CD4-positive, alpha-beta memory T cell (primary cell): ENCODE measurements at regions not wholly inside any gene's neighbourhood (a gene's known extent, or its start where the extent isn't known, plus 50 kb on each side); places are given as distances from the start of the nearest gene placed in this dataset.

Source experiments
- CTCF ChIA-PET: fragments of 350-600 bp; sonication (Branson Sonifier 250); formaldehyde crosslinking; loops from one replicate; lab custom pipeline; 2021; ENCODE audit warnings: inconsistent platforms; ENCODE audit not compliant: partially characterized antibody; lab: Charles Lee
- POLR2A ChIA-PET: fragments of 350-600 bp; sonication (Branson Sonifier 250); formaldehyde crosslinking; loops from one replicate; lab custom pipeline; 2021; ENCODE audit not compliant: partially characterized antibody; lab: Charles Lee
- DNase-seq, 5 donors: peaks; one replicate each; pipeline versions ENCODE4 v3.0.0 to v3.0.0-alpha.2; 2020 to 2022; ENCODE audit warnings: mixed read lengths in 1 of 5
- H3K27ac ChIP-seq: one replicate; pipeline ENCODE4 v1.7.0; 2013; ENCODE audit warnings: low read depth, low read length
- H3K27me3 ChIP-seq: 2 replicates; pipeline ENCODE4 v1.7.0; 2013; ENCODE audit warnings: mild to moderate bottlenecking, low read length, moderate library complexity; ENCODE audit not compliant: insufficient read depth
- H3K36me3 ChIP-seq: 2 replicates; pipeline ENCODE4 v1.7.0; 2013; ENCODE audit warnings: mild to moderate bottlenecking, low read length, moderate library complexity; ENCODE audit not compliant: insufficient read depth
- H3K4me1 ChIP-seq: 2 replicates; pipeline ENCODE4 v1.7.0; 2013; ENCODE audit warnings: mild to moderate bottlenecking, low read length, moderate library complexity; ENCODE audit not compliant: insufficient read depth
- H3K4me3 ChIP-seq, 2 donors: one replicate each; pipeline ENCODE4 v1.7.0; 2013; ENCODE audit warnings: low read length in 2 of 2, mild to moderate bottlenecking in 1 of 2
- H3K9me3 ChIP-seq, 2 donors: one replicate each; pipeline ENCODE4 v1.7.0; 2013; ENCODE audit warnings: low read length in 2 of 2, control low read depth in 1 of 2; ENCODE audit not compliant: control insufficient read depth in 1 of 2
- H3K27ac Mint-ChIP-seq, 7 donors: one replicate each; pipeline ENCODE4 v1.8.0; 2020 to 2021; ENCODE audit warnings: mixed read lengths in 7 of 7, mild to moderate bottlenecking in 6 of 7, inconsistent platforms in 3 of 7, moderate library complexity in 3 of 7
- H3K27me3 Mint-ChIP-seq, 2 donors: one replicate each; pipeline ENCODE4 v1.8.0; 2020 to 2021; ENCODE audit warnings: mixed read lengths in 2 of 2
- H3K36me3 Mint-ChIP-seq, 2 donors: one replicate each; pipeline ENCODE4 v1.8.0; 2020 to 2021; ENCODE audit warnings: mixed read lengths in 2 of 2, inconsistent platforms in 1 of 2, mild to moderate bottlenecking in 1 of 2
- H3K4me1 Mint-ChIP-seq, 4 donors: one replicate each; pipeline ENCODE4 v1.8.0; 2020 to 2021; ENCODE audit warnings: mixed read lengths in 4 of 4, mild to moderate bottlenecking in 1 of 4
- H3K4me3 Mint-ChIP-seq, 8 donors: one replicate each; pipeline ENCODE4 v1.8.0; 2020 to 2021; ENCODE audit warnings: mixed read lengths in 8 of 8, mild to moderate bottlenecking in 7 of 8, moderate library complexity in 6 of 8, inconsistent platforms in 3 of 8
- H3K9me3 Mint-ChIP-seq, 8 donors: one replicate each; pipeline ENCODE4 v1.8.0; 2020 to 2021; ENCODE audit warnings: mixed read lengths in 8 of 8, mild to moderate bottlenecking in 5 of 8, inconsistent platforms in 3 of 8, moderate library complexity in 1 of 8
- intact Hi-C: fragments of 100-400 bp; cut with micrococcal nuclease; formaldehyde crosslinking; loops from one replicate; pipeline ENCODE4 v1.15.1; 2023

DNA sequence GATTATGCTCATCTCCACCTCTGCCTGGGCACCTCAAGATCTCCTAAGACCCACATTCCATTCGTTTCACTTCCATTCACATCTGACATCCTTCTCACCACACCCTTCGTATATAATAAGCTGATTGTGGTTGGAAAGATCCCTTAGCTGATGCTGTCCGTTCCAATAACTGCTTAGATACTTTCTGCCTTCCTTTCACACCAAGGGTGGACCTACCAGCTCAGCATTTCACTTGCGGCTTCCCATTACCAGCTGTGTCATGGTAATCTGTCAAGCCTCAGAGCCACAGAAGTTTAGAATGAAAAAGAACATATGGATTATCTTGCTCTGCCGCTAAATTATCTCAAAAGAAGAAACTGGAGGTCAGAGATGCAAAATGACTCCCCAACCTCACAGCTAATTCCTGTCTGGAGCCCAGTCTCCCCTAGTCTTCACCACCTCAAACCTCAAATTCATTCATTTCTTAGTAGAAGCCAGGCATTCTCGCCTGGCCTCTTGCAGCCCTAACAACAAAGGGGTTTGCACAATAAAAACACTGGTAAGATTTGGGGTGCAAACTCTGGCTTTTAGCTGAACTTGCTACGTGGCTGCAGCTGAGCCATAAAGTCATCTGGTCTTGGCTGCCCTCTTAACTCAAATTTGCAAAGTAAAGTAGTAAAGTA lies 182.8 kb upstream of the HS3ST3A1 start:
- ChIA-PET POLR2A (no interaction called here), CTCF (no interaction called here)

GRCh38 chr17:13785981-13786598 lies 184.4 kb upstream of the HS3ST3A1 start:
- Mint-ChIP-seq H3K36me3 (peaks cover 0 to 3% of the 10 kb centered on the region in 2 donors), H3K4me1 (no peaks in the 10 kb centered on the region), H3K9me3 (peaks cover 0 to 5% (median 0%) of the 10 kb centered on the region in 8 donors), H3K27ac (no peak overlapping the region), H3K27me3 (peaks cover 0 to 2% of the 10 kb centered on the region in 2 donors), H3K4me3 (no peak overlapping the region)
- no peak overlapping the region for H3K27ac ChIP-seq
- no peaks in the 10 kb centered on the region for H3K27me3 ChIP-seq
- ChIA-PET POLR2A (no interaction called here), CTCF (no interaction called here)
- H3K4me1 ChIP-seq: no peaks in the 10 kb centered on the region
- DNase-seq: no peak
- intact Hi-C loops: no loop called here
- no peaks in the 10 kb centered on the region for H3K9me3 ChIP-seq
- no peaks in the 10 kb centered on the region for H3K36me3 ChIP-seq
- no peak overlapping the region for H3K4me3 ChIP-seq

More for the DNA sequence above, 182.8 kb upstream of the HS3ST3A1 start:
- H3K4me3 Mint-ChIP-seq: no peak overlapping the region
- Histone ChIP-seq H3K27me3 (no peaks in the 10 kb centered on the region), H3K4me3 (no peak overlapping the region), H3K4me1 (no peaks in the 10 kb centered on the region), H3K9me3 (no peaks in the 10 kb centered on the region), H3K36me3 (no peaks in the 10 kb centered on the region), H3K27ac (no peak overlapping the region)
- intact Hi-C loops: no loop called here
- H3K9me3 Mint-ChIP-seq: peaks cover 1 to 12% (median 4%) of the 10 kb centered on the region in 8 donors
- H3K27me3 Mint-ChIP-seq: peaks cover 0 to 2% of the 10 kb centered on the region in 2 donors
- no peak for DNase-seq
- H3K27ac Mint-ChIP-seq: no peak overlapping the region
- H3K36me3 Mint-ChIP-seq: peaks cover 0 to 12% of the 10 kb centered on the region in 2 donors
- H3K4me1 Mint-ChIP-seq: no peaks in the 10 kb centered on the region

DNA sequence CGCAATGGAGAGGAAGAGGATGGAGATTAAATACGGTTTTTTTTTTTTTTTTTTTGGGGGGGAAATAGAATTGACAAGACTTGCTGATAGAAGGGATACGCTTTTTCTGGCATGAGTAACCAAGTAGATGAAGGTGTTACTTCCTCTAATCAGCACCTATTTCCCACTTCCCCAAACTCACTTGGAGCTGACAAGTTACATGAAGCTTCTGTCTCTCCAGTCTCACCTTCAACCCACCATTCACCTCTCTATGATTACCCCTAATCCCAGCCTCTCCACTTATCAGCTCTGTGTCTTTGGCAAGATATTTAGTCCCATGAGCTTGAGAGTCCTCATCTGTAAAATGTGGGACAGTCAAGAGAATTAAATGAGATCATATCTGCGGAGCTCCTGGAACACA lies 185.9 kb upstream of the HS3ST3A1 start:
- H3K27me3 ChIP-seq: no peaks in the 10 kb centered on the region
- no peaks in the 10 kb centered on the region for H3K36me3 ChIP-seq
- Mint-ChIP-seq H3K4me3 (no peak overlapping the region), H3K27me3 (peaks cover 0 to 2% of the 10 kb centered on the region in 2 donors), H3K36me3 (peaks cover 0 to 3% of the 10 kb centered on the region in 2 donors), H3K4me1 (no peaks in the 10 kb centered on the region), H3K27ac (no peak overlapping the region), H3K9me3 (peaks cover 0 to 7% (median 0%) of the 10 kb centered on the region in 8 donors)
- H3K4me3 ChIP-seq: no peak overlapping the region
- ChIA-PET POLR2A (no interaction called here), CTCF (no interaction called here)
- H3K9me3 ChIP-seq: no peaks in the 10 kb centered on the region
- no peak overlapping the region for H3K27ac ChIP-seq
- H3K4me1 ChIP-seq: no peaks in the 10 kb centered on the region
- intact Hi-C loops: no loop called here
- DNase-seq: no peak

GRCh38 chr17:13788385-13788784 lies 186.7 kb upstream of the HS3ST3A1 start:
- no peaks in the 10 kb centered on the region for H3K9me3 ChIP-seq
- peaks cover 0 to 2% of the 10 kb centered on the region in 2 donors for H3K27me3 Mint-ChIP-seq
- H3K36me3 ChIP-seq: no peaks in the 10 kb centered on the region
- peaks cover 0 to 3% of the 10 kb centered on the region in 2 donors for H3K36me3 Mint-ChIP-seq
- no peaks in the 10 kb centered on the region for H3K4me1 ChIP-seq
- H3K27me3 ChIP-seq: no peaks in the 10 kb centered on the region
- CTCF ChIA-PET: no interaction called here
- H3K27ac Mint-ChIP-seq: no peak overlapping the region
- no peak for DNase-seq
- H3K27ac ChIP-seq: no peak overlapping the region
- H3K4me1 Mint-ChIP-seq: no peaks in the 10 kb centered on the region
- H3K4me3 ChIP-seq: no peak overlapping the region
- H3K4me3 Mint-ChIP-seq: no peak overlapping the region
- H3K9me3 Mint-ChIP-seq: peaks cover 0 to 7% (median 0%) of the 10 kb centered on the region in 8 donors
- intact Hi-C loops: no loop called here
- POLR2A ChIA-PET: no interaction called here

DNA sequence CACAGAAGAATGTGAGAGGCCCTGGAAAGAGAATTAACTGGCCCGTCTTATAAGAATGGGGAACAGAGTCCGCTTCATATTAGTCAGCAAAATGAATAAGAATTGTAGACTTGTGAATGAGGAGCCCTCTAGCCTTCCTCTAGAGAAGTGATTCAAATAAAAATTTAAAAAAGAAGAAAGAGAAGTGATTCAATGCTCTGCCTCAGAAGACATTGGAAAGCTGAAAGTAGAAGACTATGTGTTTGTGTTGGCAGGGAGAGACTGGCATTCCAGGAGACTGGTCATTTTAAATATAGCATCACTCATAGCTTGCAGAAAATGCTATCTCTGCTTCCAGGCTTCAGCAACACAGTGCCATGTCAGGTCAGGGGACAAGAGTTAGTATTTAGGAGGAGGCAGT lies 190.6 kb upstream of the HS3ST3A1 start:
- ChIA-PET CTCF (no interaction called here), POLR2A (no interaction called here)
- Mint-ChIP-seq H3K27ac (no peak overlapping the region), H3K9me3 (peaks cover 0 to 7% (median 0%) of the 10 kb centered on the region in 8 donors), H3K4me3 (no peak overlapping the region), H3K4me1 (no peaks in the 10 kb centered on the region), H3K36me3 (peaks cover 0 to 3% of the 10 kb centered on the region in 2 donors), H3K27me3 (peaks cover 0 to 2% of the 10 kb centered on the region in 2 donors)
- Histone ChIP-seq H3K27me3 (no peaks in the 10 kb centered on the region), H3K27ac (no peak overlapping the region), H3K4me3 (no peak overlapping the region), H3K4me1 (no peaks in the 10 kb centered on the region), H3K36me3 (no peaks in the 10 kb centered on the region), H3K9me3 (no peaks in the 10 kb centered on the region)
- no peak for DNase-seq
- intact Hi-C loops: no loop called here

- H3K4me1 Mint-ChIP-seq: no peaks in the 10 kb centered on the region
- ChIA-PET POLR2A (no interaction called here), CTCF (no interaction called here)
- Histone ChIP-seq H3K36me3 (no peaks in the 10 kb centered on the region), H3K4me3 (no peak overlapping the region), H3K27ac (no peak overlapping the region), H3K27me3 (no peaks in the 10 kb centered on the region), H3K9me3 (no peaks in the 10 kb centered on the region), H3K4me1 (no peaks in the 10 kb centered on the region)
- H3K27ac Mint-ChIP-seq: no peak overlapping the region
- peaks cover 0 to 7% (median 1%) of the 10 kb centered on the region in 8 donors for H3K9me3 Mint-ChIP-seq
- intact Hi-C loops: no loop called here
- no peak for DNase-seq
- peaks cover 0 to 7% of the 10 kb centered on the region in 2 donors for H3K36me3 Mint-ChIP-seq
- H3K4me3 Mint-ChIP-seq: no peak overlapping the region
- H3K27me3 Mint-ChIP-seq: no peaks in the 10 kb centered on the region
Measured at GRCh38 chr17:13793951-13794350, 192.2 kb upstream of the HS3ST3A1 start.

DNA sequence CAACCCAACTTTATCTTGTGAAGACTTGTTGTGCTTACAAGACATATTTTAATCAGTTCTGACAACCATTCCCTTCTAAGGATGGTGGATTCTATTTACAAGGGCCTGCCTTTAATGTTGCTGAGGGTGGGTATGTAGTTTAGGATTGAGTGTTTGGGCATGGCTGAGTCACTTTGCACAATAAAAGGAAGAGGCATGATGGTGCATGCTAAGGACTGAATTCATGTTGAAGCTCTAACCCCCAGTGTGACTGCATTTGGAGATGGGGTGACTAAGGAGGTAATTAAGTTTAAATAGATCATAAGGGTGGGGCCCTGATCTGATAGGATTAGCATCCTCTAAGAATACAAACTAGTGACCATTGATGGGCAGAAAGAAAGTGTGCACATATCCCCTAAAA lies 196.1 kb upstream of the HS3ST3A1 start:
- ChIA-PET CTCF (no interaction called here), POLR2A (no interaction called here)
- Histone ChIP-seq H3K4me3 (no peak overlapping the region), H3K27ac (no peak overlapping the region), H3K36me3 (no peaks in the 10 kb centered on the region), H3K9me3 (no peaks in the 10 kb centered on the region), H3K27me3 (no peaks in the 10 kb centered on the region), H3K4me1 (no peaks in the 10 kb centered on the region)
- intact Hi-C loops: no loop called here
- DNase-seq: no peak
- peaks cover 1 to 3% of the 10 kb centered on the region in 2 donors for H3K36me3 Mint-ChIP-seq
- H3K4me3 Mint-ChIP-seq: no peak overlapping the region
- no peaks in the 10 kb centered on the region for H3K4me1 Mint-ChIP-seq
- no peaks in the 10 kb centered on the region for H3K27me3 Mint-ChIP-seq
- H3K27ac Mint-ChIP-seq: no peak overlapping the region
- peaks cover 0 to 5% (median 0%) of the 10 kb centered on the region in 8 donors for H3K9me3 Mint-ChIP-seq
